ENCODE measurements at regions not wholly inside any gene's neighbourhood (a gene's known extent, or its start where the extent isn't known, plus 50 kb on each side); places are given as distances from the start of the nearest gene placed in this dataset.
"Not testable (repeated sequence)": the region's sequence is repeated elsewhere in the genome, so short reads cannot be mapped to it uniquely, and the experiment has no call there.

DNA sequence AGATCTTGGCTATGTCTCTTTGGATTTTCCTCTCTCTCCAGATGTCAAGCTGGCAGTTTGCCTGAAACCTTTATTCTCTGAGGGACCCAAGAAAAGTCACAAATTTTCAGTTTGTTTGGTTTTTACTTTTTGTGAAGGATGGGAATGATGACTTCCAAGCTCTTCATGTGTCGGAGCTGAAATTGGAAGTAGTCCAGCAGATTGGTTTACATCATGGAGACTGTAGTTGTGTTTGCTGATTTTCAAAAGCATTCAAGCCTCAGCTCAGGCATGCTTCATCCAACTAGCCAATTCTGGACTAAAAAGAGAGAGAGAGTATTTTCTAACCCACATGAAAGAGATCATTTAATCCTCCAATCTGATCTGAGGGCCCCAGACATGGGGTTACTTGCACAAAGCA lies 326.2 kb upstream of the AUTS2 start:
- DNase-seq (ENCODE audit: low spot score) = no peak

GRCh38 chr7:69276011-69276729 lies 322.1 kb upstream of the AUTS2 start:
- DNase-seq (ENCODE audit: low spot score) = no peak

DNA sequence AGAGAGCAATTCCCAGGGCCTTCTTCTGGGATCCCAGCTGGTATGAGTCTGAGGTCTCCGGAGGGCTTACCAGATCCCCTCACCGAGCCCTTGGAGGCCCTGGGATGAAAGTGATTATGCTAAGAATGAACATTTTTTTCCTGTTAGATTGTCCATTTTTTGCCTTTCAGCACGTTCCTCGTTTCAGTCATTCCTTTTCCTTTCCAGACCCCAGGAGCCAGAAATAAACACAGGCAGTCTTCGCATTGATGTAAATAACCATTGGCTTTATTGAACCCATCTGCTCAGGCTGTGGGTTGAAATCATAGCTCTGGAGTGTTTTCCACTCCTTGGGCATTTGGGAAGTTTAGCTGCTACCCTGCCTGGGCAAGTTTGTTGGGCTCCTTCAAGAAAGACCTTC lies 320.9 kb upstream of the AUTS2 start:
- no peak for DNase-seq (ENCODE audit: low spot score)

GRCh38 chr7:69282946-69283345 lies 315.3 kb upstream of the AUTS2 start:
- no peak for DNase-seq (ENCODE audit: low spot score)

DNA sequence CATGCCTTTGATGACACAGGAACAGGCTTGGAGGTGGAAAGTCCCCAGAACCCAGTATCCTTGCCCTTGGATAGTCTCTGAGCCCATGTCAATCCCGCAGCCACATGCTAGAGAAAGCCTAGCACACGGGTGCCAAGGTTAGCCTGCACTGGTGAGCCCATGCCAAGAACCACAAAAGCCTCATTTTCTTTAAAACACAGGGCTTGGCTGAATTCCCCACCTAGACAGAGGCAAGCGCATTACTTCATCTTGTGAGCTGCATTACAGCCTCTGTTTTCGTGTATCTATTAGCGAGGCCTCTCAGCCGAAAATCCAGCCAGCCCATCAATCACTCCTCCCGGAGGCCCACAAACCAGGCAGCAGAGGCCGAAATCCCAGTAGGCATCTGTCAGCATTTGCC lies 314.9 kb upstream of the AUTS2 start:
- DNase-seq (ENCODE audit: low spot score) = no peak

GRCh38 chr7:69285854-69286253 lies 312.4 kb upstream of the AUTS2 start:
- no peak for DNase-seq (ENCODE audit: low spot score)

GRCh38 chr7:69295977-69296376 lies 302.3 kb upstream of the AUTS2 start:
- no peak for DNase-seq (ENCODE audit: low spot score)

- DNase-seq (ENCODE audit: low spot score) = no peak
Observed at GRCh38 chr7:69301253-69301652, 297.0 kb upstream of the AUTS2 start.

DNA sequence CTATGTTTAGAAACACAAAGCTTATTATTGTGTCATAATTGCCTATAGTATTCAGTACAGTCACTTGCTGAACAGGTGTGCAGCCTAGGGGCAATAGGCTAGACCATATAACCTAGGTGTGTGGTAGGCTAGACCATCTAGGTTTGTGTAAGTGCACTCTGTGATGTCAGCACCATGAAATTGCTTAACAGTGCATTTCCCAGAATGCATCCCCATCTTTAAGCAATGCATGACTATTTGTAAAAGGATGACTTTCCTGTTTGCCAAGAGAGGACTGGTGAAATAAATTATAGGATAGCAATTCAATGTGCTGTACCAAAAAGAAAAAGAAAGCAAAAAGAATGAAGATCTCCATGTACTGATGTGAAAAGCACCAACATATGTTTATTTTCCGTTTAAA lies 288.7 kb upstream of the AUTS2 start:
- DNase-seq (ENCODE audit: low spot score) = no peak

DNA sequence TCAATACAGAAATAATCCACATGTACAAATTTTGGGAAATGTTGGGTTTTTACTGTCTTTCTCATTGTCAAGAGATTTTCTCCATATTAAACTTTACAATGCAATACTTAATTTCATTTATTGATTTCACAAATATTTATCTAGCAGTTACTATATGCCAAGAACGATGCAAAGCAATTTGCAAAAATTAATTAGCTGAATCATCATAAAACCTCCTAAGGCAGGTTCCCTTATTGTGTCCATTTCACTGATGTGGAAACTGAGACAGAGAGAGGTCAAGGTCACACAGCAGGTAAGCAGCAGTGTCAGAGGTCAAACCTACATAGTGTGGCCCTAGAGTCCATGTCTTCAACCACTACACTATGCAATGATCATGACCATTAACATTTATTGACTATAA lies 286.8 kb upstream of the AUTS2 start:
- no peak for DNase-seq (ENCODE audit: low spot score)

- DNase-seq (ENCODE audit: low spot score) = not testable (repeated sequence)
Observed at GRCh38 chr7:69313852-69314251, 284.4 kb upstream of the AUTS2 start.

- DNase-seq (ENCODE audit: low spot score) = peak; percentile 11
Observed at GRCh38 chr7:69318794-69319193, 279.5 kb upstream of the AUTS2 start.

- no peak for DNase-seq (ENCODE audit: low spot score)
Observed at GRCh38 chr7:69328516-69328915, 269.8 kb upstream of the AUTS2 start.

DNA sequence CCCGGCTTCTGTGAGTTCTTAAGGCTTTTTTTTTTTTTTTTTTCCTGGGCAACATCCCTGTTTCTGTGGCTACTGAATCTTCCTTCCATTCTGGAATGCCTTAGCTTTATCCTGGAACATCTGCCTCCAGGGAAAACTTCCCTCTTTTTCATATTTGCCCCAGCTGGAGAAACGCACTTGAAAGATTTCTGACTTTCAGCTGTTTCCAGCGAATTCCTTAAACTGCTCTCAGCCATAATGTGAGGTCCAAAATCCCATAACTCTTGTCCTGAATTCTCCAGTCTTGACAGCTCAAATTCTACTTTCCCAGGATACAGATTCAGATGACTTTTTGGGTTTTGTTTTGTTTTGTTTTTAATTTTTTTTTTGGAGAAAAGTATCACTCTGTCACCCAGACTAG lies 263.6 kb upstream of the AUTS2 start:
- DNase-seq (ENCODE audit: low spot score) = no peak

- no peak for DNase-seq (ENCODE audit: low spot score)
Observed at GRCh38 chr7:69335331-69335730, 262.9 kb upstream of the AUTS2 start.

DNA sequence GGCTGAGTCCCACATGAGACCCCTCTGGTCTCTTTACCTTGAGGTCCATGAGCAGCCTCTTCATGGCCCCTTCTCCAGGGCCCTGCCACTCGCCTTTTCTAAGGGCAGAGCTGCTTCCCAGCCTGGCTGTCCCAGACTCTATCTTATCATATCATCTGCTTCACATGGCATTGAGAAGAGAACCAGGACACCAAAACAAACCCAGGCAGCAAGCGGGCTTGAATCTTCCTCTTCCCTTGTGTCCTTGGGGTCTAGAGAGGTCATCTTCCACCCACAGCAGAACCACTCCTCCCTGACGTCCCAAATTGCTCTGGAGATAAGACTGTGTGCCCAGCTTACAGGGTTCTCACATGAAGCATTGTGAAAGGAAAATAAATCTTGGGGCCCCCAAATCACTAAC lies 261.3 kb upstream of the AUTS2 start:
- DNase-seq (ENCODE audit: low spot score) = peak; percentile 47

- no peak for DNase-seq (ENCODE audit: low spot score)
Observed at GRCh38 chr7:69338144-69338543, 260.1 kb upstream of the AUTS2 start.

DNA sequence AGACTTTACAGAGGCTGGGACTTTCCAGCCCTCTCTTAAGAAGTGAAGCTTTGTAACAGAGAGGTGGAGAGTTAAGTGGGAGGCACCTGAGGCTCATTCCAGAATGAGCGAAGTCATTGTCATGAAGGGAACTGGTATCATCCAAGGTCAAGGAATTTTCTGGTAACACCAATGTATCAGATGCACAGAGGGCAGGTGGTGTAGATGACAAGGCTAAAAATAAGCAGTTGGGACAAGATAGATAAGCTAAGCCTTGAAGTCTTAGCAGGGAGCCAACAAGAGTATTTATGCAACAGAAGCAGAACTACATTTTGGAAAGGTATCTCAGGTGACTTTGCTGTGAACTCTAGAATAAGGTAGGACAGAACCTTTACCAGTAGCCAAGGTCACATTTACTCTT lies 257.0 kb upstream of the AUTS2 start:
- DNase-seq (ENCODE audit: low spot score) = no peak

- no peak for DNase-seq (ENCODE audit: low spot score)
Observed at GRCh38 chr7:69342154-69342884, 256.0 kb upstream of the AUTS2 start.

DNA sequence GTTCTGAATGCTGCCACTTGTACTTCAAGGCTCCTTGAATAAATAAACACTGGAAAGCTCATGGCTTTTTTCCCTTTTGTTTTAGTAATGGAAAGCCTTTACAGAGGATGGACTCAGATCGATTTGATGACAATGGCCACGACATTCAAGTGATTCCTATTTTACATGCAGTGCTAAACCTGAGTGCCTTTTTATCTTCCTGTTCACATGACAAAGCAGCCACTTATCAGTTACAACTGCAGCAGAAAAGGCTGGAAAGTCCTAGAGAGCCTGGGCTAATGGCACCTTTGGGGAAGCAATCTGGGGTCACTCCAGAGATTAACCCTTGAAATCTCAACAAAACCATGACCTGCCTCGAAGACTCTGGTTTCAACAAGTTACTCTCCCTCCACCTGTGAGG lies 249.0 kb upstream of the AUTS2 start:
- DNase-seq (ENCODE audit: low spot score) = no peak

GRCh38 chr7:69358163-69358821 lies 240.0 kb upstream of the AUTS2 start:
- no peak for DNase-seq (ENCODE audit: low spot score)

- no peak for DNase-seq (ENCODE audit: low spot score)
Observed at GRCh38 chr7:69359003-69359700, 239.1 kb upstream of the AUTS2 start.
